GM06990 (cell line): ENCODE measurements at regions not wholly inside any gene's neighbourhood (a gene's known extent, or its start where the extent isn't known, plus 50 kb on each side); places are given as distances from the start of the nearest gene placed in this dataset.

ENCODE experiments used
- DNase-seq: peaks from one replicate; pipeline ENCODE4 v3.0.0-alpha.2; 2011; ENCODE audit not compliant: insufficient read length; ENCODE audit errors: extremely low read depth
- H3K27me3 ChIP-seq: replicated peaks from 2 replicates; pipeline ENCODE4 v1.6.0; 2011; ENCODE audit warnings: low read length; ENCODE audit not compliant: control insufficient read depth, insufficient read depth
- H3K36me3 ChIP-seq: 2 replicates; pipeline ENCODE4 v1.5.1; 2011; ENCODE audit warnings: low read length; ENCODE audit not compliant: control insufficient read depth, insufficient read depth
- H3K4me3 ChIP-seq: replicated peaks from 2 replicates; pipeline ENCODE4 v1.5.1; 2011; ENCODE audit warnings: low read depth, mild to moderate bottlenecking, control low read depth, low read length
- CTCF ChIP-seq: IDR thresholded peaks from 2 replicates; pipeline ENCODE4 v1.5.1; 2011; ENCODE audit warnings: low read length, control low read depth, mild to moderate bottlenecking, inconsistent platforms; ENCODE audit not compliant: insufficient read depth, poor library complexity, severe bottlenecking

- no peak for DNase-seq
- TF ChIP-seq CTCF = no peak
- no peak overlapping the region for H3K4me3 ChIP-seq
- H3K36me3 ChIP-seq = no peaks in the 10 kb centered on the region
- peaks cover 1% of the 10 kb centered on the region; the same call in 1 of the 2 replicates for H3K27me3 ChIP-seq
These were observed 56.2 kb downstream of the ADRA2C start for GRCh38 chr4:3822230-3822947.

DNA sequence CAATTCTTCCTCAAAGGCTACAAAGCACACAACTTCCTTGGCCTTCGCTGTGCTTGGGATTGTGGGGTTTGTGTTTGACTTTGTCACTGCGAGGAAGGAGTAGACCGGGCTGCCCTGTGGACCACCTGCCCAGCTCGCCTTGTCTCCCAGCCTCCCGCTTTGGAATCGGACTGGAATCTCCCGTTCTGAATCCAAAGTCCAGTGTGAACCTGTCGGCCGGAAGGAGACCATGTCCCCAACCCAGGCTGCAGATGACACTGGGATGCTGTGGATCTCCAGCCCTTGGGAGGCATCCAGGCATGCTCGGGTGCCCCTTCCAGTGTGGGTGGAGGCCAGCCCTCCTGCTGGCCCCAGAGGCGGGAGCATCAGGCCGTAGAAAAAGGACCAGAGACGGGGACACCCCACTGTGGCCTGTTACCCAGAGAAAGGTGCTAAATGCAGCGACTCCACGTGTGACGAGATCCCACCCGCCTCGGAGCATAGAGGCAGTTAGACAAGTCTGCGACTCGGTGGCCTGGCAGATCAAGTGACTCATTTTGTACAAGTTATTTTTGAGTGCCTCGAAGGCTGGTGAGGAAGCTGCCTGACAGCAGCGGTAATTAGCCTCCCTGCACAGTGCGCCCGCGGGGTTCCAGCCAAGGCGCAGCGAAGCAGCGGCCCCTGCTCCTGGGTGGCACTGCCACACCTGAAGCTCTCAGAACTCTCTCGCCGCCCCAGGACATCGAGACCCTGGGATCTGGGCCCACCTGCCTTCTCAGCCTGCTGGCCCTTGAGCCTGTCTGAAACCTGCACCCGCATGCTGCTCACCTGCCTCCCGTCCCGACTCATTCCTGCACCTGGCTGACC lies 57.5 kb downstream of the ADRA2C start:
- H3K4me3 ChIP-seq = no peak overlapping the region
- peaks cover 1% of the 10 kb centered on the region; the same call in 1 of the 2 replicates for H3K27me3 ChIP-seq
- no peaks in the 10 kb centered on the region for H3K36me3 ChIP-seq
- TF ChIP-seq CTCF = no peak
- no peak for DNase-seq

DNA sequence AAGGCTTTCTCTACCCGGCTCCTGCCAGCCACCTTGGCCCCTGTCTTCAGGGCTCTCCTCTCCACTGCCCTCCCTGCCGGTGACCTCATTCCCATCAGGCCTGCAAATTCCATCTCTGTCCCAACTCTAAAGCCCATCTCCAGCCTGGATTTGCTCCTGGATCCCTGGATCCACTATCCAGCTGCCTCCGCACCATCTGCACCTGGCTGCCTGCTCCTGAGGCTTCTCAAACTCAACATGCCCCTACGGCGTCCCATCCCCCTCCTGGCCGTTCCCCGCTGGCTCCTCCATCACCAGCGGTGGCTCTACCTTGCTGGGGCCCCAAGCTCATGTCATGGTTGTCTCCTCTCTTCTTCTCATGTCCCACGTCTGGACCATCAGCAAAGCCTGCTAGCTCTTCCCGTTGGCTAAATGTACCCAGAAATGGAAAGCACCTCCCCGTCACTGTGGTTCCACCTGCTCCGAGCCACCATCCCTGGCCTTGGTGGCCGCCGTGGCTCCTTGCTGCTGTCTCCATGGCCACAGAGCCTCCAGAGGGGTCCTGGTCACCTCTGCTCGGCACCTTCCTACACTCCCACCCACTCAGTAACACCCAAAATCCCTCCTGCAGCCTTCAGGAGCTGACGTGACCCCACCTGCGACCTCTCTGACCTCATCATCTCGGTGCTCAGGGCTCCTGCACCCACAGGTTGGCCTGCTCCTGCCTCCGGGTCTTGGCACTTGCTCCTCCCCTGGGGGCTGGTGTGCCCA lies 58.5 kb downstream of the ADRA2C start:
- no peak for DNase-seq
- Histone ChIP-seq H3K36me3 (no peaks in the 10 kb centered on the region), H3K4me3 (no peak overlapping the region), H3K27me3 (peaks cover 1% of the 10 kb centered on the region; the same call in 1 of the 2 replicates)
- no peak for TF ChIP-seq CTCF

GRCh38 chr4:3825530-3825929 lies 59.3 kb downstream of the ADRA2C start:
- no peak overlapping the region for H3K4me3 ChIP-seq
- DNase-seq = no peak
- H3K27me3 ChIP-seq = peaks cover 1% of the 10 kb centered on the region; the same call in 1 of the 2 replicates
- TF ChIP-seq CTCF = no peak
- H3K36me3 ChIP-seq = no peaks in the 10 kb centered on the region

DNA sequence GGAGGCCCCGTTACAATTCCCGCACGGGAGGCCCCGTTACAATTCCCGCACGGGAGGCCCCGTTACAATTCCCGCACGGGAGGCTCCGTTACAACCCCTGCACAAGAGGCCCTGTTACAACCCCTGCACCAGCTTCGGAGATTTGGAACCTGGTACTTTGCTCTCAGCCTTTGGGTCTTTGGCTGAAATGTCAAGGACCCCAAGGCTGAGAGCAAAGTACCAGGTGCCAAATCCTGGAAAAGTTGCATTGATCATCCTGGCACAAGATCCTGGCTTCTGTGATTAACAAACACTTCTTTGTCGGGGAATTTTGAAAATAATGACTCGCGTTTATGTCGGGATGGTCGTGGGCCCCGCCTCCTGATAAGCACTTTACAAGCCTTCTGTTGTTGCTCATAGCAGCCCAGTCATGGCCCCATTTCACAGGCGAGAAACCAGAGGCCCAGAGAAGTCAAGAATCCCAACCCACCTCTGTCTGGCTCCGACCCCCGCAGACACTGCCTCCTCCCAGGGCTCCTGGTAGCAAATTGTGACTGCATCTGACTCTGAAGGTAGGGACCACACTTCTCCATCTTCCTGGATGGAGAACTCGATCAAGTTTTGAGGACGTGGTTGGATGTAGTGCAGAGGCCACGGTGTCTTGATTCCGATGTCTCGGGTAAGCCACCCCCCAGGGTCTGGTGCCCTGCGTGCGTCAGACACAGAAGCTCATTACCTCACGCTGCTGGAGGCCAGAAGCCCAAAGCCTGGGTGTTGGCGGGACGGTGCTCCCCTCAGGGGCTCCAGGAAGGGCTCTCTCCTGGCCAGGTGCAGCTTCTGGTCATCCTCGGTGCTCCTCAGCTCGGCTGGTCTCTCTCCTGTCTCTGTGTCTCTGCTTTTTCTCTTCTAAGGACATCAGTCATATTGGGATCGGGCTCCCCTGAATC lies 60.3 kb downstream of the ADRA2C start:
- no peak for TF ChIP-seq CTCF
- H3K27me3 ChIP-seq = peaks cover 1% of the 10 kb centered on the region; the same call in 1 of the 2 replicates
- H3K4me3 ChIP-seq = no peak overlapping the region
- H3K36me3 ChIP-seq = no peaks in the 10 kb centered on the region
- DNase-seq = no peak
